Activated CD4-positive, alpha-beta T cell treated with anti-CD3 and anti-CD28 coated beads for 36 hours (primary cell): ENCODE measurements at regions not wholly inside any gene's neighbourhood (a gene's known extent, or its start where the extent isn't known, plus 50 kb on each side); places are given as distances from the start of the nearest gene placed in this dataset.

Experiments used
- ATAC-seq: fragments of 200-7000 bp; cut with Tn5 transposase; one replicate; pipeline ENCODE4 v1.10.0; 2021; ENCODE audit warnings: mild to moderate bottlenecking, moderate library complexity
- CTCF ChIA-PET: fragments of 350-600 bp; sonication (Branson Sonifier 250); formaldehyde crosslinking; loops from one replicate; lab custom pipeline; 2021; ENCODE audit warnings: antibody characterized with exemption; lab: Charles Lee
- POLR2A ChIA-PET: fragments of 350-600 bp; sonication (Branson Sonifier 250); formaldehyde crosslinking; loops from one replicate; lab custom pipeline; 2021; ENCODE audit warnings: antibody characterized with exemption, inconsistent platforms; lab: Charles Lee
- DNase-seq: peaks from one replicate; pipeline ENCODE4 v3.0.0-alpha.2; 2020
- H3K27ac Mint-ChIP-seq: one replicate; pipeline ENCODE4 v1.8.0; 2021; ENCODE audit warnings: mixed read lengths
- H3K27me3 Mint-ChIP-seq: one replicate; pipeline ENCODE4 v1.8.0; 2021; ENCODE audit warnings: mixed read lengths
- H3K36me3 Mint-ChIP-seq: one replicate; pipeline ENCODE4 v1.8.0; 2021; ENCODE audit warnings: low read depth, mixed read lengths
- H3K4me1 Mint-ChIP-seq: one replicate; pipeline ENCODE4 v1.8.0; 2021; ENCODE audit warnings: mixed read lengths
- H3K4me3 Mint-ChIP-seq: one replicate; pipeline ENCODE4 v1.8.0; 2021; ENCODE audit warnings: mild to moderate bottlenecking, moderate library complexity, mixed read lengths
- H3K9me3 Mint-ChIP-seq: one replicate; pipeline ENCODE4 v1.8.0; 2021; ENCODE audit warnings: low read depth, mixed read lengths
- intact Hi-C, 2 experiments: fragments of 100-400 bp; cut with DNase I in 1 of 2; cut with micrococcal nuclease in 1 of 2; formaldehyde crosslinking; loops; one replicate each; pipeline versions ENCODE4 v1.14.2 to v1.15.1; 2022 to 2024; cut with DNase I, micrococcal nuclease

- POLR2A ChIA-PET = no interaction called here
- intact Hi-C loops = no loop called here
- H3K36me3 Mint-ChIP-seq = no peaks in the 10 kb centered on the region
- H3K9me3 Mint-ChIP-seq = no peaks in the 10 kb centered on the region
- ATAC-seq = no peak
- H3K4me3 Mint-ChIP-seq = no peak overlapping the region
- H3K4me1 Mint-ChIP-seq = peaks cover 7% of the 10 kb centered on the region
- CTCF ChIA-PET = interaction anchor here (0.6 kb wide), 1 partner anchor 524 kb away, joined by 4 read pairs; no protein-coding TSS in a partner anchor
- peaks cover 5% of the 10 kb centered on the region for H3K27me3 Mint-ChIP-seq
- no peak overlapping the region for H3K27ac Mint-ChIP-seq
- no peak for DNase-seq
Measured at GRCh38 chr10:132467464-132468149, 70.0 kb upstream of the INPP5A start.

- no peaks in the 10 kb centered on the region for H3K36me3 Mint-ChIP-seq
- H3K4me1 Mint-ChIP-seq = peaks cover 7% of the 10 kb centered on the region
- H3K27ac Mint-ChIP-seq = no peak overlapping the region
- no peak for ATAC-seq
- peaks cover 5% of the 10 kb centered on the region for H3K27me3 Mint-ChIP-seq
- ChIA-PET POLR2A (no interaction called here), CTCF (interaction anchor here (0.6 kb wide), 1 partner anchor 524 kb away, joined by 4 read pairs; no protein-coding TSS in a partner anchor)
- intact Hi-C loops = no loop called here
- no peak overlapping the region for H3K4me3 Mint-ChIP-seq
- no peak for DNase-seq
- H3K9me3 Mint-ChIP-seq = no peaks in the 10 kb centered on the region
Measured at GRCh38 chr10:132468216-132468615, 69.4 kb upstream of the INPP5A start.

DNA sequence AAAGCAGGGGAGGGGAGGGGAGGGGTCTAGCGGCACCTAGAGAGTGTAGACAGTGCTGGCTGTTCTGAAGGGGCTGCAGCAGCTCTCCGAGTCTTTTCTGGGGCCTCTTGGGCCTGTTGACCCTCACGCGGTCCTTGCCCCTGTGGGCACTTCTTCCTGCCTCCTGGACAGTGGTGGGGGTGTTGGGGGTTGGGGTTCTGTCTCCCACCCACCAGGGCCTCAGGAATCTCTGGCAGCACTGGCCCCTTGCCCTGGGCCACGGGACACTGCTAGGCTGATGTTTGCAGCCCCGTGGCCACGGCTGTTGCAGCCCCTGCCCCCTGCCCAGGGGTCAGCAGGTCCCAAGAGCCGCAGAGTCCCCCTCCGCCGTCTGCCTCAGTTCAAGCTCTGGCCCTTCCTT lies 68.9 kb upstream of the INPP5A start:
- no peaks in the 10 kb centered on the region for H3K36me3 Mint-ChIP-seq
- POLR2A ChIA-PET = no interaction called here
- DNase-seq = no peak
- CTCF ChIA-PET = no interaction called here
- H3K9me3 Mint-ChIP-seq = no peaks in the 10 kb centered on the region
- H3K27me3 Mint-ChIP-seq = peaks cover 5% of the 10 kb centered on the region
- no peak overlapping the region for H3K4me3 Mint-ChIP-seq
- ATAC-seq = no peak
- H3K27ac Mint-ChIP-seq = no peak overlapping the region
- intact Hi-C loops = no loop called here
- peaks cover 7% of the 10 kb centered on the region for H3K4me1 Mint-ChIP-seq

- ChIA-PET POLR2A (no interaction called here), CTCF (no interaction called here)
- Mint-ChIP-seq H3K27me3 (peaks cover 5% of the 10 kb centered on the region), H3K36me3 (no peaks in the 10 kb centered on the region), H3K27ac (no peak overlapping the region), H3K9me3 (no peaks in the 10 kb centered on the region), H3K4me1 (peaks cover 7% of the 10 kb centered on the region), H3K4me3 (no peak overlapping the region)
- DNase-seq (no peak), ATAC-seq (no peak)
- intact Hi-C loops = no loop called here
Measured at GRCh38 chr10:132469197-132469884, 68.2 kb upstream of the INPP5A start.

DNA sequence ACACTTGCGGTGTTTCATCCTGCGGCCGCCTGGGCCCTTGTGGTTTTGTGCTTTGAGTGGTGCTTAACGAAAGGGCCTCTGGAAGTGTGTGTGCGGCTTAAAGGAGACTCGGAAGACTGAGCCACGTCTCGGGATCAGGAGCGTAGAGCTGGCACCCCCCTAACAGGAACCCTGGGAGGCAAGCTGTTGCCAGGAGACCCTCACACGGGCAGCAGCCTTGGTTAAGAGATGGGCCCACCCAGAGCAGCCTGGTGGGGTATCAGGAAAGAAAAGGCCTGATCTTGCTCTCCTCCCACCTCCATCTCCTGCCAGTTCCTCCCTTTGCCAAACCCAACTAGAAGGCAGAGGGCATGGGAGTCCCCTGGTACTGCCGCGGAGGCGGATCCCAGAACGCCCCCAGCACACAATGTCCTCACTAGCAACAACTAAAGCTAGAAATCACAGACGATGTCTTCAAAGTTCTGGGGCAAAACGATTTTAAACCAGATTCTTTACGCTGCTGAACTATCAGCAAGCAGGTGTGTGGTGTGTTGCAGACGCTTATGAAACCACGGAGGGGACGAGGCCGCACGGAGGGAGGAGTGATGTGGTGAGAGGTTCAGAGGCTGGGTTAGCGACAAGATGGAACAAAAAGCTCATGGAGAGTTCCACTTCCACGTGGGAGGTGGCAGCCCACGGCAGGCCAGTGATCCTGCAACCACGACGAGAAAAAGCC lies 67.0 kb upstream of the INPP5A start:
- intact Hi-C loops = no loop called here
- CTCF ChIA-PET = interaction anchor here (1.6 kb wide), 1 partner anchor 12 kb away, joined by 7 read pairs; no protein-coding TSS in a partner anchor
- ATAC-seq = peak; percentile 66
- peaks cover 7% of the 10 kb centered on the region for H3K4me1 Mint-ChIP-seq
- H3K27me3 Mint-ChIP-seq = peaks cover 6% of the 10 kb centered on the region
- H3K36me3 Mint-ChIP-seq = no peaks in the 10 kb centered on the region
- H3K9me3 Mint-ChIP-seq = no peaks in the 10 kb centered on the region
- no peak overlapping the region for H3K4me3 Mint-ChIP-seq
- POLR2A ChIA-PET = no interaction called here
- H3K27ac Mint-ChIP-seq = no peak overlapping the region
- peak; percentile 60 for DNase-seq

GRCh38 chr10:132471125-132471451 lies 66.5 kb upstream of the INPP5A start:
- Mint-ChIP-seq H3K27me3 (peaks cover 7% of the 10 kb centered on the region), H3K9me3 (no peaks in the 10 kb centered on the region), H3K4me1 (peaks cover 7% of the 10 kb centered on the region), H3K36me3 (no peaks in the 10 kb centered on the region), H3K4me3 (no peak overlapping the region), H3K27ac (no peak overlapping the region)
- ChIA-PET POLR2A (no interaction called here), CTCF (interaction anchor here (0.7 to 1.6 kb wide), 2 partner anchors 12 to 38 kb away, joined by 5 to 7 read pairs; no protein-coding TSS in a partner anchor)
- ATAC-seq = no peak
- intact Hi-C loops = no loop called here
- DNase-seq = no peak

- CTCF ChIA-PET = interaction anchor here (0.7 to 1.6 kb wide), 2 partner anchors 13 to 38 kb away, joined by 5 to 7 read pairs; no protein-coding TSS in a partner anchor
Measured at GRCh38 chr10:132471484-132471883, 66.1 kb upstream of the INPP5A start.

DNA sequence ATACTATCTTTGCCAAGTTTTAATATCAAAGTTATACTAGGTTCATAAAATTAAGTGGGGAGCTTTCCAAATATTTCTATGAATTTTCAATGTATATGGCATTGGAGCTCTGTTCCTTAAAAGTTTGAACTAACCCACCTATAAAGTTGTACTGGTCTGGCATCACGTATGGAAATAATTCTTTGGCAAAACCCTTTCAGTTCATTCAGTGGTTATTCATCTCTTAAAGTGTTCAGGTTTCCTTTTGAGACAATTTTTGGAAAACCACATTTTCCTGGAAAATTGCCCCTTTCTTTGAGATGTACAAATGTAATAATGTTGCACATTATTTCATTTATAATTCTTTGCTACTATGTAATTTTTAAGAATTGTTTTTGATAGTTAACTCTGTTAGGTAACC lies 62.5 kb upstream of the INPP5A start:
- POLR2A ChIA-PET = no interaction called here
- peaks cover 7% of the 10 kb centered on the region for H3K4me1 Mint-ChIP-seq
- H3K27ac Mint-ChIP-seq = no peak overlapping the region
- no peak for ATAC-seq
- intact Hi-C loops = no loop called here
- H3K9me3 Mint-ChIP-seq = no peaks in the 10 kb centered on the region
- H3K4me3 Mint-ChIP-seq = no peak overlapping the region
- no peaks in the 10 kb centered on the region for H3K36me3 Mint-ChIP-seq
- DNase-seq = no peak
- H3K27me3 Mint-ChIP-seq = peaks cover 12% of the 10 kb centered on the region
- CTCF ChIA-PET = interaction anchor here (1.0 kb wide), 1 partner anchor 16 kb away, joined by 3 read pairs; no protein-coding TSS in a partner anchor

More at GRCh38 chr10:132471484-132471883, 66.1 kb upstream of the INPP5A start:
- Mint-ChIP-seq H3K36me3 (no peaks in the 10 kb centered on the region), H3K9me3 (no peaks in the 10 kb centered on the region), H3K27me3 (peaks cover 7% of the 10 kb centered on the region), H3K4me1 (peaks cover 7% of the 10 kb centered on the region), H3K27ac (no peak overlapping the region), H3K4me3 (no peak overlapping the region)
- POLR2A ChIA-PET = no interaction called here
- peak; percentile 1 for DNase-seq
- intact Hi-C loops = no loop called here
- ATAC-seq = no peak

DNA sequence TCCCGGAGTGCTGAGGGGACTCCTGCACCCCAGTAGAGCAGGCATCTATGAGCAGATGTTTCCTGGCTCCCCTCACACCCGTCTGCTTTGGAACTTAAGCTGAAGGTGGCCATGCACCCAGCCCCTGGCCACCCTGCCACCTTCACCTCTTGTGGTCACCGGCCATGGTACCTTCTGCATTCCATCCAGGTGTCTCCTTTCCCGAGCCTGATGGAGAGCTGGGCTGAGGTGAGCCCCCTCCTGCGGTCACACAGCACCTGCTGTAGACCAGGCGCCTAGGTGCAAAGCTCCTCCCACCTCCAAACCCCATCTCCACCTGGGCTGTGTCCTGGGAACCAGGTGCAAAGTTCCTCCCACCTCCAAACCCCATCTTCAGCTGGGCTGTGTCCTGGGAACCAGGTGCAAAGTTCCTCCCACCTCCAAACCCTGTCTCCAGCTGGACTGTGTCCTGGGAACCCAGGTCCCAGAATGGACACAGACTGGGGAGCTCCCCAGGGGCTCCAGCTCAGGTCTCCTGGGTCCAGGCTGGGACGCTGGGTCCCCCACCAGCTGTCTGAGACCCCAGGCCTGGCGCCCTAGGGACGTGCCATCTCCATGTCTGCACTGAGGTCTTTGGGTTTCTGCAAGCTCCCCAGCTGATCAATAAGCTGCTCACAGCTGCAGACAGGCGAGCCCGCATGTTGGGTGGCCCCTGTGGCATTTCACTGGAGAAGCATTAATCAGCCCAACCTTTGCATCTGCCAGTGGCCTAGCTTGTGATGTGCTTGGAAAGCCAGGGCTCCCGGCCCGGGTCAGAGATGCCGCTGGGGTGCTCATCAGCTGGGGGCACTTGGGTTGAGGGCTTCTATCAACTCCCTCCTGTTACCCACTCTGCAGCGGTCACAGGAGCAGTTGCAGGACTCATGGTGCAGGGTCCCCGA lies 61.2 kb upstream of the INPP5A start:
- H3K27ac Mint-ChIP-seq = no peak overlapping the region
- CTCF ChIA-PET = interaction anchor here (0.6 to 0.7 kb wide), 3 partner anchors 92 to 365 kb away, joined by 3 read pairs; no protein-coding TSS in a partner anchor
- POLR2A ChIA-PET = no interaction called here

DNA sequence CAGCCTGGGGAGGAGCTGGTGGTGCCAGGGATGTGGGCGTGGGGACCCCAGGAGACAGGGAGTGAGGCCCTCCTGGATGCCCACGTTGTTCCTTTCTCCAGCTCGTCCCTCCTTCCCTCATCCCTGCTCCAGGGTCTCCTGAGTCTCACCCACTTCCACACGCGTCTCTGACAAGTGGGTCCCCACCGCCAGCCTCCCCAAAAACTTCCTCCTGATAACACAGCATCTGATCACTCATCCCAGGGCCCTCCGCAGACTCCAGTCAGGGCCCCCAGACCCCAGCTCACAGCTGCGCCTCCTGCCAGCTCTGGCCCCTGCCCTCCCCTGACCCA lies 60.6 kb upstream of the INPP5A start:
- H3K4me1 Mint-ChIP-seq = no peaks in the 10 kb centered on the region
- peaks cover 9% of the 10 kb centered on the region for H3K27me3 Mint-ChIP-seq
- H3K36me3 Mint-ChIP-seq = no peaks in the 10 kb centered on the region
- H3K9me3 Mint-ChIP-seq = no peaks in the 10 kb centered on the region
- no peak for ATAC-seq
- H3K27ac Mint-ChIP-seq = no peak overlapping the region
- DNase-seq = peak; percentile 0
- CTCF ChIA-PET = interaction anchor here (0.7 kb wide), 1 partner anchor 93 kb away, joined by 3 read pairs; no protein-coding TSS in a partner anchor
- H3K4me3 Mint-ChIP-seq = no peak overlapping the region
- POLR2A ChIA-PET = no interaction called here
- intact Hi-C loops = no loop called here

More for the DNA sequence above, 61.2 kb upstream of the INPP5A start:
- no peaks in the 10 kb centered on the region for H3K4me1 Mint-ChIP-seq
- DNase-seq = peak; percentile 2
- H3K4me3 Mint-ChIP-seq = no peak overlapping the region
- intact Hi-C loops = no loop called here
- no peaks in the 10 kb centered on the region for H3K9me3 Mint-ChIP-seq
- no peaks in the 10 kb centered on the region for H3K36me3 Mint-ChIP-seq
- H3K27me3 Mint-ChIP-seq = peaks cover 9% of the 10 kb centered on the region
- ATAC-seq = no peak
